Suprapubic skin (tissue), 4 donors: ENCODE measurements at regions not wholly inside any gene's neighbourhood (a gene's known extent, or its start where the extent isn't known, plus 50 kb on each side); places are given as distances from the start of the nearest gene placed in this dataset.

ENCODE experiments used
- DNase-seq, 2 donors: peaks; one replicate each; pipeline ENCODE4 v3.0.0-alpha.2; 2019; ENCODE audit warnings: low spot score in 2 of 2
- H3K27ac ChIP-seq: fragments of 200-600 bp; sonication (generic); one replicate; pipeline ENCODE4 v1.5.1; 2019
- H3K27me3 ChIP-seq: fragments of 200-600 bp; sonication (generic); one replicate; pipeline ENCODE4 v1.5.1; 2019
- H3K36me3 ChIP-seq: fragments of 200-600 bp; sonication (generic); one replicate; pipeline ENCODE4 v1.5.1; 2019
- H3K4me1 ChIP-seq: fragments of 200-600 bp; sonication (generic); one replicate; pipeline ENCODE4 v1.5.1; 2019
- H3K4me3 ChIP-seq: fragments of 200-600 bp; sonication (generic); one replicate; pipeline ENCODE4 v1.5.1; 2019; ENCODE audit warnings: mild to moderate bottlenecking
- H3K9me3 ChIP-seq: fragments of 200-600 bp; sonication (generic); one replicate; pipeline ENCODE4 v1.5.1; 2019
- CTCF ChIP-seq, 2 donors: fragments of 200-600 bp in 1 of 2; fragments of 450-650 bp in 1 of 2; sonication (generic) in 1 of 2; IDR thresholded peaks; one replicate each; pipeline ENCODE4 v1.5.1; 2016 to 2019; ENCODE audit warnings: antibody characterized with exemption in 2 of 2, mild to moderate bottlenecking in 1 of 2, moderate library complexity in 1 of 2
- EP300 ChIP-seq: sonication (generic); formaldehyde crosslinking; IDR thresholded peaks from one replicate; pipeline ENCODE4 v1.6.1; 2017; ENCODE audit warnings: antibody characterized with exemption
- POLR2A ChIP-seq, 2 donors: fragments of 450-650 bp; IDR thresholded peaks; one replicate each; pipeline ENCODE4 v1.6.1; 2017; ENCODE audit warnings: antibody characterized with exemption in 2 of 2, mild to moderate bottlenecking in 2 of 2, moderate library complexity in 2 of 2
- POLR2AphosphoS5 ChIP-seq, 3 donors: sonication (generic); formaldehyde crosslinking; IDR thresholded peaks; one replicate each; pipeline ENCODE4 v1.6.1; 2017; ENCODE audit warnings: antibody characterized with exemption in 3 of 3
- WGBS: methylation state at CpG from one replicate; pipeline ENCODE4 v1.1.5; 2018; 5-methylcytosine and 5-hydroxymethylcytosine counted together

GRCh38 chr15:70358011-70358819 is 260.5 kb upstream of the TLE3 start:
- Histone ChIP-seq H3K9me3 (no peaks in the 10 kb centered on the region), H3K27me3 (peaks cover 10% of the 10 kb centered on the region), H3K4me3 (no peak overlapping the region), H3K27ac (no peak overlapping the region), H3K4me1 (peaks cover 2% of the 10 kb centered on the region), H3K36me3 (no peaks in the 10 kb centered on the region)
- WGBS, result 96% methylated on average over 11 of the region's 11 CpGs
- no peak for TF ChIP-seq EP300
- no peak for TF ChIP-seq POLR2A (IDR thresholded peaks at IDR 0.05)
- DNase-seq, result peak in 1 of 2 donors; percentile 50

- peaks cover 10% of the 10 kb centered on the region for H3K27me3 ChIP-seq
- 92% methylated on average over 4 of the region's 8 CpGs for WGBS
- no peaks in the 10 kb centered on the region for H3K9me3 ChIP-seq
- peaks cover 2% of the 10 kb centered on the region for H3K4me1 ChIP-seq
- no peak for TF ChIP-seq POLR2A (IDR thresholded peaks at IDR 0.05)
- TF ChIP-seq EP300, result no peak
- no peak for TF ChIP-seq CTCF (IDR thresholded peaks at IDR 0.05)
- no peak for TF ChIP-seq POLR2AphosphoS5 (IDR thresholded peaks at IDR 0.05)
- DNase-seq, result peak in 1 of 2 donors; percentile 43
- no peaks in the 10 kb centered on the region for H3K36me3 ChIP-seq
- no peak overlapping the region for H3K27ac ChIP-seq
- H3K4me3 ChIP-seq, result no peak overlapping the region
Observed at GRCh38 chr15:70357453-70357852, 259.7 kb upstream of the TLE3 start.

- WGBS, result 88% methylated on average over 7 of the region's 7 CpGs
- Histone ChIP-seq H3K4me3 (no peak overlapping the region), H3K27me3 (peaks cover 10% of the 10 kb centered on the region), H3K9me3 (no peaks in the 10 kb centered on the region), H3K36me3 (no peaks in the 10 kb centered on the region), H3K4me1 (peaks cover 2% of the 10 kb centered on the region), H3K27ac (no peak overlapping the region)
- TF ChIP-seq POLR2A (IDR thresholded peaks at IDR 0.05), result no peak
- no peak for TF ChIP-seq POLR2AphosphoS5 (IDR thresholded peaks at IDR 0.05)
- TF ChIP-seq CTCF (IDR thresholded peaks at IDR 0.05), result no peak
- TF ChIP-seq EP300, result no peak
- DNase-seq, result no peak
Observed at GRCh38 chr15:70356919-70357318, 259.2 kb upstream of the TLE3 start.

GRCh38 chr15:70356062-70356860 is 258.5 kb upstream of the TLE3 start:
- Histone ChIP-seq H3K27ac (no peak overlapping the region), H3K9me3 (no peaks in the 10 kb centered on the region), H3K4me3 (no peak overlapping the region), H3K36me3 (no peaks in the 10 kb centered on the region), H3K4me1 (peaks cover 2% of the 10 kb centered on the region), H3K27me3 (peaks cover 10% of the 10 kb centered on the region)
- peak in 1 of 2 donors; percentile 61 for DNase-seq
- 82% methylated on average over 7 of the region's 9 CpGs for WGBS
- no peak for TF ChIP-seq CTCF (IDR thresholded peaks at IDR 0.05)
- no peak for TF ChIP-seq POLR2A (IDR thresholded peaks at IDR 0.05)
- TF ChIP-seq POLR2AphosphoS5 (IDR thresholded peaks at IDR 0.05), result no peak
- TF ChIP-seq EP300, result no peak

- H3K27me3 ChIP-seq, result peaks cover 10% of the 10 kb centered on the region
- DNase-seq, result no peak
- 85% methylated on average over 3 of the region's 5 CpGs for WGBS
- no peaks in the 10 kb centered on the region for H3K36me3 ChIP-seq
- no peak for TF ChIP-seq CTCF (IDR thresholded peaks at IDR 0.05)
- no peak for TF ChIP-seq EP300
- TF ChIP-seq POLR2A (IDR thresholded peaks at IDR 0.05), result no peak
- TF ChIP-seq POLR2AphosphoS5 (IDR thresholded peaks at IDR 0.05), result no peak
- peaks cover 2% of the 10 kb centered on the region for H3K4me1 ChIP-seq
- no peaks in the 10 kb centered on the region for H3K9me3 ChIP-seq
- H3K4me3 ChIP-seq, result no peak overlapping the region
- H3K27ac ChIP-seq, result no peak overlapping the region
Observed at GRCh38 chr15:70355275-70355795, 257.6 kb upstream of the TLE3 start.
